ENCODE measurements at regions not wholly inside any gene's neighbourhood (a gene's known extent, or its start where the extent isn't known, plus 50 kb on each side); places are given as distances from the start of the nearest gene placed in this dataset.

DNA sequence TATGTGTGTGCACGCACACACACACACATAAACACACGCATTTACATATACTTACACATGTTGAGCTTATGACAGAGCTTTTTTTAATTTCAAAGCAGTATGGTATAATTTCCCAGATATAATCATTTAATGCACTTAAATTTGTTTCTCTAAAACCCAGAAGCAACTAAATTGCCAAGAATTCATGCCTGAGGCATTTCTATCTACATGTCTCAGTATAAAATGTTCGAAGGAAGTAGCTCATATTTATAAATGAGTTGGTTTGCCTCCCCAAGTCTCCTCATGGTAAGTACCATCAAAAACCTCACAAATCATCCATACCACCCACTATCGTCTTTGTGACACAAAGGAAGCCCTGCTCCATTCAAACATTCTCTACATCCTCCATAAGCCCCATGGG, 130.6 kb downstream of the RPL22L1 start:
- intact Hi-C loops (cut with DNase I), result no loop called here
- DNase-seq, result no peak

DNA sequence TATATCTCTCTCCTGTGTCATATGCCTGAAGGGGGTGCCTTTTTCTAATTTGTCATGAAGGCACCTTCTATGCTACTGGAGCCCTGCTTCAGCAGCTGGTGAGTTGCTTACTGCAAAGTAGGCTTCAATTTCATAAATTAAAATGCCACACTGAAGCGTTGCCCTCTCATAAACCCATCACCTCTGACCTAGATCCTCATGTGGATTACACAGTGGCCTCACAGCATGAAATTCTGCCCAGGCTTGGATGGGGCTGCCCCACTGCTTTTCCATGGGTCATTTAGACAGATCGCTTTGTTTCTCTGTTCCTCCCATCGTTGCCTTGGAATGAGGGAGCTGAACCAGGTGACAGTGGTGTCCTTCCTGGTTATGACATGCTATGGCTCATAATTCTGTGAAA, 131.2 kb downstream of the RPL22L1 start:
- no peak for DNase-seq
- intact Hi-C loops (cut with DNase I), result no loop called here

DNA sequence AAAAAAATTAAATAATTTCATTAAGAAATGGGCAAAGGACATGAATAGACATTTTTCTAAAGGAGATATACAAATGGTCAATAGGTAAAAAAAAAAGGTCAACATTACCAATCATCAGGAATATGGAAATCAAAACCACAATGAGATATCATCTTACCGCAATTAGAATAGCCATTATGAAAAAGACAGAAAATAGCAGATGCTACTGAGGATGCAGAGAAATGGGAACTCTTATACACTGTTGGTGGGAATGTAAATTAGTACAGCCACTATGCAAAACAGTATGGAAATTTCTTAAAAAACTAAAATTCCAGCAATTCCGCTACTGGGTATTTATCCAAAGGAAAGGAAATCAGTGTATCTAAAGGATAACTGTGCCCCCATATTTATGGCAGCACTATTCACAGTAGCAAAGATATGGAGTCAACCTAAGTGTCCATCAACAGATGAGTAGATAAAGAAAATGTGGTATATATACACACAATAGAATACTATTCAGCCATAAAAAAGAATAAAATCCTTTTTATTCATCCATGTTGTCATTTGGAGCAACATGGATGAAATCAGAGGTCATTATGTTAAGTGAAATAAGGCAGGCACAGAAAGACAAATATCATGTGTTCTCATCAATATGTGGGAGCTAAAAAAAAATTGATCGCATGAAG, 132.4 kb downstream of the RPL22L1 start:
- intact Hi-C loops (cut with DNase I), result no loop called here
- no peak for DNase-seq

DNA sequence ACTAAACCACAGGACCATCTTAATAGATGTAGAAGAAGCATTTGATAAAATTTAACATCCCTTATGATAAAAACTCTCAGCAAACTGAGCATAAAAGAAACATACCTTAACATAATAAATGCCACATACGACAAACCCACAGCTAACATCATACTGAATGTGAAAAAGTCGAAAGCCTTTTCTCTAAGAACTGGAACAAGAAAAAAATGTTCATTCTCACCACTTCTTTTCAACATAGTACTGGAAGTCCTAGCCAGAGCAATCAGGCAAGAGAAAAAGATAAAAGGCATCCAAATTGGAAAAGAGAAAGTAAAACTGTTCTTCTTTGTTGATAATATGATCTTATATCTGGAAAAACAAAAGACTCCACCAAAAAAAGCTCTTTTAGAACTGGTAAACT, 134.2 kb downstream of the RPL22L1 start:
- intact Hi-C loops (cut with DNase I), result no loop called here

DNA sequence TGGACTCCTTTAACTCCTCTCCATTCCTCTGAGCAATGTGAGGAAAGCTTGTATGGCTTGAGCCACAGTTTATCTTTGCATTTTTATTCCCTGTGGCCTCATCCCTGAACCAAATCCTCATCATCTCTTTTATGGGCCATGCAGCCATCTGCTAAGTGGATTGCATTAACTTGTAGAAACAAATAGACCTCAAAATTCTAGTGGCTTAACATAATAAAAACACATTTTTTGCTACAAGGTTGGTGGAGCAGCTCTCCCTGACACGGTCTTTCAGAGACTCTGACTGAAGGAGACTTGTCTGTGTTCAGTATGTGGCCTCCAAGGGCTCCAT, 135.3 kb downstream of the RPL22L1 start:
- intact Hi-C loops (cut with DNase I), result no loop called here
- no peak for DNase-seq

More for the DNA sequence above, 134.2 kb downstream of the RPL22L1 start:
- DNase-seq, result no peak

DNA sequence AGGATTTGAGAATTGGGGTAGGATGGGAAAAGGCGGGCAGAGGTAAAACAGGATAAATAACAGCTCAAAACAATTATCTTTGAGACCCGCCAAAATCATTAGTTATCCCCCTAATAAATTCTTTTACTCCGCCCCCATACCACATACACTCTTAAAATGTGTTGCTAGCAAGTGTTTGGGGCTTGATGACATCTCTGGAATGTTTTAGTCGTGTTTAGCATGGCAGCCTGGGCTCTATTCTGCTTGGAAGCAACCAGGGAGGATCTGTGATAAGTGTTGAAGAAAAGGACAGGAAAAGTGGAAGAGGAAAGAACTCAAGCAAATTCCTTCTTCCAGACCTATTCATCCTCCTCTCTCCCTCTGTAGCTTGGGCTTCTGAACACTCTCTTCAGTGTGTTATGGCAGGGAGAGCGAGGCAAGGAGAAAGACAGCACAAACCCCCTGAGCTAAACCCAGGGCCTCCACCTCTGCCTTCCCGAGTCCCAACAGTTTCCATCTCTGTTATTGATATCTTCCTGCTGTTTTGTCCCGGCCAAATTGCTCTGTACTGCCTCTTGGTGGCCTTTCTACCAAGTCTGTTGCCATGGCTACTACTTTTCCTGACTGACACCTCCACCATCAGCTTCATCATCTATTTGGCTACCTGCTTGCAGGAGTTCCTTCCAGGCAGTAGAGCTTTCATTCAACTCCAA, 135.8 kb downstream of the RPL22L1 start:
- intact Hi-C loops (cut with DNase I), result no loop called here

DNA sequence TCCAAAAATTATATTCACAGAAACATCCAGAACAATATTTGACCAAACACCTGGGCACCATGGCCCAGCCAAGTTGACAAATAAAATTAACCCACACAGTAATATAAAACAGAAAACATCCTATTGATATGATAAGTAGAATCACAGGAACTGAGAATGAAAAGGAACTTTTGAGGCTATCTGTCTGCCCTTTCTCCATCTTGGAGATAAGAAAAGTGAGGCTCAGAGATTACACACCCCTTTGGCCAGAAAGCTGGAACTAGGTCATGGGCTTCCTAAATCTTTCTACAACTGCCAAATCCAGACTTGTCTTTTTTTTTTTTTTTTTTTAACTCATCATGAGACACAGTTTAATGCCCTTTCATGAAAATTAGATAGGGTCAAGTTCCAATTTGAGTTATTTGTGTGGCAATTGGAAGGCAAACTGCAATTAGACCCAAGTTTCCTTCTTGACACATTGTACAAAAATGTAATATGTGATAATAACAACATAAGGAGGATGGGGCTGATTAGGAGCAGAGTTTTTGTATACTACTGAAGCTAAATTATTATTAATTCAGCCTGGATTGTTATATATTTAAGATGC, 137.2 kb downstream of the RPL22L1 start:
- intact Hi-C loops (cut with DNase I), result no loop called here
- no peak for DNase-seq

More for the DNA sequence above, 135.8 kb downstream of the RPL22L1 start:
- no peak for DNase-seq

DNA sequence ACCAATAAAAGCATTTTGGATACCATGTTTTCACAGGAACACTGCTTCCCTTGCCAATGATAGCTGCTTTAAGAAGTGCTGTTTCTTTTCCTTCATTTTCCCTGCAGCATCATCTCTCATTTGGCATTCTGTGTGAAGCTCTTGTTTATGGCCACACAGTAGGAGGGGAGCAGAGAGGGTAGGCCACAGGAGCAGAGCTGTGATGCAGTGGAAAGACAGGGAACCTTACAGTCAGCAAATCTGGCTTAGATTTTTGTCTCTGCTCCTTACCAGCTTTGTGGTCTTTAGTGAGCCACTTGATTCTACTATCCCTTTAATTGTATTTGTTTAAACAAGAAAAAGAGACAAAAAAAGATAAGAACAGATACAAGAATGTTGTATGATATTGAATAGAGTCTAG, 138.7 kb downstream of the RPL22L1 start:
- intact Hi-C loops (cut with DNase I), result no loop called here
- DNase-seq, result no peak

DNA sequence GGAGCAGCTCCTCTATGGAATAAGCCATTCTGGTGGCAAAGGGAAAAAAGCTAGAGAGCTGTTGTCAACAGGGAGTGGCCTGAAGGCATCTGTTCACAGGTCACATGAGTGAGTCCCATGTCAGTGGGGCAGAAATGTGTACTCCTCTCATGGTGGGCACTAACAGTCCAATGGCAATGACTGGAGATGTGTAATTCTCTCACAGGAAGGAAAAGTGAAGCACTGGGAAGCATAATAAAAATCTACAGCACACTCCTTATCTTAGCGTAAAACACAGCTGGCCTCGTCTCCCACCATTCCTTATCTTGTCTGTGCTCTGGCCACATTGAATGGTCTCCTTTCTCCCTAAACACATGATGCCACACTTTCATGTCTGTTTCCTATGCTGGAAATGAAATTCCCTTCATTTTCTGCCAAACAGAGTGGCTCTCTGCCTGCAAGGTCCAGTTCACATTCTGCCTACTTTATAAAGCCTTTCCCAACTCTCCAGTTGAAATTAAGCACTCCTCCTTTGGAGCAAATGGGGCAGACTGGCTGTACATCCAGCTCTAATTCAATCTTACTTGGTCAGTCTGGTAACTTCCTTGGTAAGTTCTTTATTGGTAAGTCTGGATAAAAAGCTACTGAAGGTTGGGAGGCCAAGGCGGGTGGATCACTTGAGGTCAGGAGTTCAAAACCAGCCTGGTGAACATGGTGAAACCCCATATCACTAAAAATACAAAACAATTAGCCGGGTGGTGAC, 139.8 kb downstream of the RPL22L1 start:
- intact Hi-C loops (cut with DNase I), result no loop called here
- no peak for DNase-seq

DNA sequence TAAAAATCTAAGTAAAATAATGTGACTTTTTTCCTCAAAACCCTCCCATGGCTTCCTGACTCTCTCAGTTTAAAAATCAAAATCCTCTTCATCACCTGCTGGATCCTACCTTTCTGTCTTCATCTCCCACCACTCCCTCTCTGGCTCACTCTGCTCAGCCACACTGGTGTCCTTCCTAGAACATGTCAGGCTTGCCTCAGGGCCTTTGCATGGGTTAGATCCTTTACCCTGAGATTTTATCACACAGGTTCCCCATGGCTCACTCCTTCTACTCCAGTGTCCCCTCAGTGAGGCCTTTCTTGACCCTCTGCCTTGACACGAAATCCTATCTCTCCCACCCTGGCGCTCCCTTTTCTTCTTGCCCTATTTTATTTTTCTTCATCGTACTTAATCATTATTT, 141.8 kb downstream of the RPL22L1 start:
- intact Hi-C loops (cut with DNase I), result no loop called here
- no peak for DNase-seq

DNA sequence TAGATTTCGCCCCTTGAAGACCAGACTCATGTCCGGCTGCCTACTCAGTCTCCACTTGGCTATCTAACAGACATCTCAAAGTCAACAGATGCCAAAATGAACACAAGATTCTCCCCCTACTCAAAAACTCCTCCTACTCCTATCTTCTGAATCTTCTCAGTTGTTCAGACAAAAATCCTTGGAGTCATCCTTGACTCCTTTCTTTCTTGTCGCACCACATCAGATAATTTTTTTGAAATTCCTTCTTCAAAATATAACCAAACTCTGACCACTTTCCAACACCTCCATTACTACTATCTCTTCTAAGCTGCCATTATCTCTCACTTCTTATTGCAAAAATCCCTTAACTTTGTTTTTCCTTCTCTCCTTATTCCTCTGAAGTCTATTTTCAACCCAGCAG, 141.9 kb upstream of the SLC7A14 start:
- DNase-seq, result no peak
- intact Hi-C loops (cut with DNase I), result no loop called here

DNA sequence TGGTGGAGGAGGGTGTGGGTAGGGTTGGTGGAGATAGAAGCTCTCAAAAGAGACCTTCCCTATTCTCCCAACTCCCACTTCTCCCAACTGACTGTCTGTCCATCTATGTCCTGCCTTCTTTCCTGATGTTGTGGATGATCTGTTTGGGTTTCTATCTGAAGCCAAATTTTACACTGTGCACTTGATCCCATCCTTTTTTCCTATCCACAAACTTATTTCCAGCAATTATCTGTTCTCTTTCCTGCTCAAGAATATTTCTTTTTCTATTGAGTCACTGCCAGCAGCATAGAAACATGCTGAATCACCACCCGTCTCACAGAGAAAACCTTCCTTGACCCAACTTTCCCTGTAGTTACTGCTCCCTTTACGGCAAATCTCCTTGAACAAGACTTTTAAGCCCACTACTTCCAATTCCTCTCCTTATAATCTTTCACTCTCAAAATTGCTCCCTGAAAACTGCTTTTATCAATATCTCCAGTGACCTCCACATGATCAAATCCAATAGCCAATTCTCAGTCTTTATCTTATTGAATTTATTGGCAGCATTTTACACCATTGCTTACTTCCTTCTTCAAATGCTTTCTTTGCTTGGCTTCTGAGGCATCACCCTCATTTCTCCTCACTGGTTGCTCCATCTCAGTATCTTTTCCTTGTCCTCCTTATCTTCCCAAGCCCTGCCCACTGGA, 141.2 kb upstream of the SLC7A14 start:
- intact Hi-C loops (cut with DNase I), result no loop called here
- peak in 5 of 42 donors; percentile 5 to 56 (median 32) for DNase-seq

DNA sequence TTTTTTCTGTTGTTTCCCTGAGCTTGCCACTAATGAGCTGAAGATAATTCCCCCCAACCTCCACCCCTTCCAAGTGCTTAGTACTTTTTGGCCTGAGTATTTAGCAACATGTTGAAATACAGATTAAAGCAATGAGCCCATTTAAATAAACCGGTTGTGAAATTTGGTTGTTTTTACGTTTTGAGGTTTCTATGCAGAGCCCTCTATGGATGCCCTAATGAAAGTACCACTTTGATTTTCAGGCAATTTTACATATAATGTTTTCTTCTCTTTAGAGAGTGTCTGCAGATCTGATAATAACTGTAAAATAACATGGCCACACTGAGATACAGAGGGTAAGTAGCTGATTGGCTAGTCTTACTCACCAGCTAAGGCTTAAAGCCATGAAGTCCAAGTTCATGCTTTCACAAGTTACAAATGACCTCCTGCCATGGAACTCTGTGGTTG, 139.4 kb upstream of the SLC7A14 start:
- no peak for DNase-seq
- intact Hi-C loops (cut with DNase I), result no loop called here

DNA sequence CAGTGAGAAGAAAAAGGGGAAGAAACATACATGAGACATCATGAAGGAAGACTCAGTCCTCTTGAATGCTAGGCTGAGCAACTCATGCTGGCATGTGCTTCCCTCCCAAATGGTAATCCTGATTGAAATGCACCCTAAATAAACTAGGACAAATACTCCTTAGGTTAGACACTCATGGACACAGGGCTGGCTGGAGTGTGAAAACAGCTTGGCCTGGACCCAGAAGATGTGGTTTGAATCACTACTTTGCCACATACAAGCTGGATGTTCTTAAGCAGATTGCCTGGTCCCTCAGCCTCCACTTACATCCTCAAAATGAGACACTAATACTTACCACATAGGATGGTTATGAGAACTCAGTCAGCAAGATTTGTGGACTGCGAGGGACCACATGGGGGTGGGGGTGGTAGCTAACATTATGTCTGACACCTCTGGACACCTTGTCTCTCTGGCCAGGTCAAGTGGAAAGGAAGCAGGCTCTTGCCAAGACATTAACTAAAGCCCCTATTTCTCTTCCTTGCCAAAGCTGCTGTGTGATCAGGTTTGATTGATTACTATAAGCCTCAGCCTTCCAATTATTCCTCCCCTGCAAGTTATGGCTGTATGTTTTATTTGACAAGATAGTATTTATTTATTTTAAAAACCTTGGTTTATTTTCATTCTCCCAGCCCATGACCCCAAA, 138.9 kb upstream of the SLC7A14 start:
- DNase-seq, result no peak
- intact Hi-C loops (cut with DNase I), result no loop called here

DNA sequence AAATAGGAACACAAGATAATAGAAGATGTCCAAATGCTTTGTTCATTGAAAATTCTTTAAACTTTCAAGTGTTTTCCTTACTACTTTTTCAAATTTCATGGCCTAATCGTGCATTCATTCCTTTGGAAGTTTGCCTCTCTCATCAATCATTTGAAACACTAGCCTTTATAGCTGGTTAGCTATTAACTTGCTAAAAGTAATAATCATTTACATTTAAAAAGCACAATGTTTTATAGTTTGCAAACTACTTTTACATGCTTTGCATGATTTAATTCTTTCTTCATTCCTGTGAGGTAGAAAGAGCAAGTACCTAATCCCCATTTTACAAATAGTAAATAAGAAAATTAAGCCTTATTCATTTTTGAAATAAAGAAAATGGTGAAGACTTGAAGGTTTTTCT, 137.4 kb upstream of the SLC7A14 start:
- intact Hi-C loops (cut with DNase I), result no loop called here
- DNase-seq, result no peak

DNA sequence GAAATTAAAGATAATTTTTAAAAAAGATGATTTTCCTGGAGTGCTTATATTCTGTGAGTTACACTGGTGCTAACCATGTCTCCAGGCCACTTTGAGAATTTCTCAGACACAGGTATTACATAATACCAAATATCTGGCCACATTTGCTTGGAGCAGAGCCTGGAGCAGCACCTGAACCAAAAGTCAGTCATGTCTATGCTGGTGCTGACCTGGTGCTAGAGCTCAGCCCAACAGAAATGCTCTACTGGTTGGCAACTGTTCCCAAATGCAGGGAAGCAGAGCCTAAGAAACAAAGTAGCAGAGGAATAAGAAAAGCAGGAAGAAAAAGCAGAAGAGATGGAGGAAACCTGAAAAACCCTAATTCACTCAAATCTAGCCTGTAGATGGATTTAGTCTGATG, 135.7 kb upstream of the SLC7A14 start:
- intact Hi-C loops (cut with DNase I), result no loop called here
- DNase-seq, result no peak

DNA sequence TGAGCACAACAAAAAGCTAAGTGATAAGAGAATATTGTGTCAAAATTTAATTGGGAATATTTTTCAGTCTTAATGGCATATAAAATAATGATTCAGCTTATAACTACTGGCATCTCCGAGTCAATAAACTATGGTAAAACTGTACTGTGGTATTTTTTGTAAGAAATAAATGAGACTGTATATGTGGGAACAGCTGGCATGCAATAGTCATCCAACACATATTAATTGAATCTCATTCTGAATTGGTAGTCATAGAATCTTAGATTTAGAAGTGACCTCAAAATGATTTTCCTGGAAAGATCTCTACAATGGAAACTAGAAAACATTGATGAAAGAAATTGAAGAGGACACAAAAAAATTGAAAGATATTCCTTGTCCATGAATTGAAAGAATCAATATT, 133.4 kb upstream of the SLC7A14 start:
- intact Hi-C loops (cut with DNase I), result no loop called here
- DNase-seq, result no peak

DNA sequence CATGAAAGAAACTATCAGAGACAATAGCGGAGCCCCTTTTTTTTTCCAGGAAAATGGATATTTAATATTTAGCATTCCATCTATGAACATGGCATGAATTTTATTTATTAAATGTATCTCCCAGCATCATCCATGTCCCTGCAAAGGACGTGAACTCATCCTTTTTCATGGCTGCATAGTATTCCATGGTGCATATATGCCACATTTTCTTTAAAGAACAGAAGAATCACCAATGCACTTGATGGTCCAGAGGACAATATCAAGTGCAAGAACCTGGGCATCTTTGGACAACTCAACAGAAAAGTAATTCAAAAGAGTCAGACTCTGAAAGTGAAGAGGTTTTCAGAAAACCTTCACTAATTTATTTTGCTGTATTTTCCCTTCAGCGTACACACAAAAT, 133.0 kb upstream of the SLC7A14 start:
- intact Hi-C loops (cut with DNase I), result no loop called here
- DNase-seq, result no peak
